Small intestine (tissue), 7 donors: ENCODE measurements at regions not wholly inside any gene's neighbourhood (a gene's known extent, or its start where the extent isn't known, plus 50 kb on each side); places are given as distances from the start of the nearest gene placed in this dataset.

Experiments used
- DNase-seq, 2 donors: peaks; one replicate each; pipeline versions ENCODE4 v3.0.0 to v3.0.0-alpha.2; 2013
- FAIRE-seq: peaks from 2 replicates; lab custom pipeline; 2012; peaks lifted over from hg19 to GRCh38; lab: Jason Lieb, UNC
- H3K27ac ChIP-seq, 3 donors: one replicate each; pipeline ENCODE4 v1.5.1; 2013; ENCODE audit warnings: low read length in 2 of 3, mild to moderate bottlenecking in 2 of 3, control low read depth in 1 of 3, inconsistent platforms in 1 of 3, low read depth in 1 of 3, moderate library complexity in 1 of 3
- H3K27me3 ChIP-seq, 3 donors: one replicate each; pipeline ENCODE4 v1.6.1; 2013; ENCODE audit warnings: low read length in 3 of 3, inconsistent platforms in 1 of 3; ENCODE audit not compliant: control insufficient read depth in 3 of 3, insufficient read depth in 3 of 3
- H3K36me3 ChIP-seq, 3 donors: one replicate each; pipeline ENCODE4 v1.6.1; 2013; ENCODE audit warnings: low read length in 3 of 3, inconsistent platforms in 1 of 3, low read depth in 1 of 3, mild to moderate bottlenecking in 1 of 3, moderate library complexity in 1 of 3; ENCODE audit not compliant: control insufficient read depth in 3 of 3, insufficient read depth in 2 of 3
- H3K4me1 ChIP-seq, 3 donors: one replicate each; pipeline ENCODE4 v1.6.1; 2013; ENCODE audit warnings: low read length in 2 of 3, inconsistent platforms in 1 of 3, low read depth in 1 of 3, mild to moderate bottlenecking in 1 of 3, moderate library complexity in 1 of 3; ENCODE audit not compliant: control insufficient read depth in 3 of 3, insufficient read depth in 2 of 3
- H3K4me3 ChIP-seq, 3 donors: one replicate each; pipeline ENCODE4 v1.5.1; 2013; ENCODE audit warnings: low read length in 3 of 3, control low read depth in 1 of 3, inconsistent platforms in 1 of 3, low read depth in 1 of 3, mild to moderate bottlenecking in 1 of 3, moderate library complexity in 1 of 3
- H3K9me3 ChIP-seq, 2 donors: one replicate each; pipeline ENCODE4 v1.6.1; 2013; ENCODE audit warnings: low read depth in 1 of 2, low read length in 1 of 2; ENCODE audit not compliant: control insufficient read depth in 2 of 2, insufficient read depth in 1 of 2
- WGBS, 3 donors: extraction: QIAGEN DNeasy Blood & Tissue Kit; methylation state at CpG; one replicate each; pipeline ENCODE4 v1.1.7; 2013; 5-methylcytosine and 5-hydroxymethylcytosine counted together
- donor health status: healthy with polysubstance abuse.
- donor health status: control.
- donor health status: control.
- donor health status: Bipolar disorder and iron deficiency.
- donor health status: healthy.

- Histone ChIP-seq H3K4me3 (no peak overlapping the region), H3K4me1 (no peaks in the 10 kb centered on the region), H3K36me3 (no peaks in the 10 kb centered on the region), H3K27ac (no peak overlapping the region), H3K27me3 (no peaks in the 10 kb centered on the region), H3K9me3 (peaks cover 0 to 4% of the 10 kb centered on the region in 2 donors)
- DNase-seq (no peak), FAIRE-seq (no peak)
- 63 to 87% (median 82%) methylated on average over 5 of the region's 5 CpGs for WGBS, 3 donors
Measured at GRCh38 chr3:73324203-73325155, 263.0 kb downstream of the EBLN2 start.

GRCh38 chr3:73326396-73326795, 264.9 kb downstream of the EBLN2 start:
- 71 to 84% (median 77%) methylated on average over 3 of the region's 3 CpGs for WGBS, 3 donors
- no peak for DNase-seq
- FAIRE-seq, result no peak
- no peak overlapping the region for H3K4me3 ChIP-seq
- H3K4me1 ChIP-seq, result no peaks in the 10 kb centered on the region
- H3K36me3 ChIP-seq, result no peaks in the 10 kb centered on the region
- H3K27ac ChIP-seq, result no peak overlapping the region
- no peaks in the 10 kb centered on the region for H3K27me3 ChIP-seq
- H3K9me3 ChIP-seq, result peaks cover 0 to 4% of the 10 kb centered on the region in 2 donors

- Histone ChIP-seq H3K27me3 (no peaks in the 10 kb centered on the region), H3K4me3 (no peak overlapping the region), H3K4me1 (no peaks in the 10 kb centered on the region), H3K9me3 (peaks cover 0 to 4% of the 10 kb centered on the region in 2 donors), H3K27ac (no peak overlapping the region), H3K36me3 (no peaks in the 10 kb centered on the region)
- FAIRE-seq (no peak), DNase-seq (no peak)
- 87 to 96% (median 92%) methylated on average over 3 of the region's 3 CpGs for WGBS, 3 donors
Measured at GRCh38 chr3:73327052-73327451, 265.6 kb downstream of the EBLN2 start.
